HG03097 (cell line): ENCODE measurements at regions not wholly inside any gene's neighbourhood (a gene's known extent, or its start where the extent isn't known, plus 50 kb on each side); places are given as distances from the start of the nearest gene placed in this dataset.

Source experiments
- ATAC-seq: cut with Tn5 transposase; IDR thresholded peaks from one replicate; pipeline ENCODE4 v1.9.1; 2021; ENCODE audit not compliant: unreplicated experiment, low FRiP score

GRCh38 chr15:93835344-93835743 is 396.0 kb upstream of the MCTP2 start:
- ATAC-seq: no peak

GRCh38 chr15:93831641-93832040 is 399.7 kb upstream of the MCTP2 start:
- ATAC-seq: no peak

GRCh38 chr15:93830221-93831080 is 400.9 kb upstream of the MCTP2 start:
- no peak for ATAC-seq

- no peak for ATAC-seq
Measured at GRCh38 chr15:93829115-93829870, 402.1 kb upstream of the MCTP2 start.

GRCh38 chr15:93826790-93827189 is 404.6 kb upstream of the MCTP2 start:
- no peak for ATAC-seq

GRCh38 chr15:93826293-93826692 is 405.1 kb upstream of the MCTP2 start:
- no peak for ATAC-seq

GRCh38 chr15:93825682-93826081 is 405.7 kb upstream of the MCTP2 start:
- ATAC-seq: no peak

- ATAC-seq: no peak
Measured at GRCh38 chr15:93823971-93824913, 407.1 kb upstream of the MCTP2 start.

- ATAC-seq: no peak
Measured at GRCh38 chr15:93820566-93820965, 410.8 kb upstream of the MCTP2 start.

- no peak for ATAC-seq
Measured at GRCh38 chr15:93819826-93820225, 411.5 kb upstream of the MCTP2 start.

- ATAC-seq: no peak
Measured at GRCh38 chr15:93816815-93817214, 414.5 kb upstream of the MCTP2 start.

GRCh38 chr15:93811305-93811704 is 420.1 kb upstream of the MCTP2 start:
- no peak for ATAC-seq

GRCh38 chr15:93809516-93809915 is 421.8 kb upstream of the MCTP2 start:
- ATAC-seq: no peak

- ATAC-seq: no peak
Measured at GRCh38 chr15:93803421-93804152, 427.8 kb upstream of the MCTP2 start.

- ATAC-seq: no peak
Measured at GRCh38 chr15:93801206-93801605, 430.2 kb upstream of the MCTP2 start.

- no peak for ATAC-seq
Measured at GRCh38 chr15:93800805-93801204, 430.6 kb upstream of the MCTP2 start.

GRCh38 chr15:93789441-93789840 is 441.9 kb upstream of the MCTP2 start:
- no peak for ATAC-seq

GRCh38 chr15:93780073-93780472 is 451.3 kb upstream of the MCTP2 start:
- ATAC-seq: no peak

GRCh38 chr15:93779341-93779740 is 452.0 kb upstream of the MCTP2 start:
- ATAC-seq: no peak
